ENCODE measurements at regions not wholly inside any gene's neighbourhood (a gene's known extent, or its start where the extent isn't known, plus 50 kb on each side); places are given as distances from the start of the nearest gene placed in this dataset.

DNA sequence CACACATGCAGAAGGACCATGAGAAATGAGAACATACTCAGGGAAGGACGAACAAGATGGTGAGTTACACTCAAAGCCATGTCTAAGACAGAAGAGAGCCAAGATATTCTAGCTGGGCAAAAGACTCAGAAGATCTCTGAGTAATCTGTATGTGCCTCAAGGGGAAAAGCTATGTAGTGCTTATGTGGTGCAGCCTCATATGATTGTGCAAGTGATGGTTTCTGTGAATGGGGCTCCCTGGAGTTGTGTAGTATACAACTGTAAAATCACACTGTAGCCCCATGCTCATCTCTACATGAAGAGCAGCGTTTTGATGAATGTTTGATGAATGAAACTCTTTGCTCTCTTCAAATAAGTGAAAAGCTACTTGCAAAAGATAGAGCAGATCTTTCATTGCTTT is 57.5 kb downstream of the OSR1 start:
- Histone ChIP-seq H3K4me3 (no peak overlapping the region), H3K27ac (no peak overlapping the region), H3K4me1 (replicated peaks in 1 of 2) (peaks cover 0 to 2% of the 10 kb centered on the region in 2 donors)
- 14 to 90% (median 59%) methylated on average over 1 to 2 of the region's 2 CpGs; no CpG with 5 or more reads in 5 of the 10 experiments for WGBS, 10 experiments
- no peak for ATAC-seq (replicated peaks in 6 of 8)
- in situ Hi-C loops (cut with MboI; ENCODE audit: low pct_unique_long_range_greater_than_20kb in 2 of 9, low sequenced_read_pairs in 9 of 9, unreplicated experiment in 9 of 9): no loop called here

- Histone ChIP-seq H3K4me3 (no peak overlapping the region), H3K4me1 (replicated peaks in 1 of 2) (no peaks in the 10 kb centered on the region), H3K27ac (no peak overlapping the region)
- in situ Hi-C loops (cut with MboI; ENCODE audit: low pct_unique_long_range_greater_than_20kb in 2 of 9, low sequenced_read_pairs in 9 of 9, unreplicated experiment in 9 of 9): no loop called here
- ATAC-seq (replicated peaks in 6 of 8): no peak
Measured at GRCh38 chr2:19299522-19299921, 58.9 kb downstream of the OSR1 start.

GRCh38 chr2:19299032-19299431 is 59.4 kb downstream of the OSR1 start:
- WGBS, 10 experiments: 29 to 98% (median 80%) methylated on average over 2 to 7 of the region's 7 CpGs; no CpG with 5 or more reads in 1 of the 10 experiments
- no peaks in the 10 kb centered on the region for H3K4me1 ChIP-seq (replicated peaks in 1 of 2)
- in situ Hi-C loops (cut with MboI; ENCODE audit: low pct_unique_long_range_greater_than_20kb in 2 of 9, low sequenced_read_pairs in 9 of 9, unreplicated experiment in 9 of 9): no loop called here
- ATAC-seq (replicated peaks in 6 of 8): peak in 1 of 8 experiments; percentile 41
- no peak overlapping the region for H3K4me3 ChIP-seq
- H3K27ac ChIP-seq: no peak overlapping the region

DNA sequence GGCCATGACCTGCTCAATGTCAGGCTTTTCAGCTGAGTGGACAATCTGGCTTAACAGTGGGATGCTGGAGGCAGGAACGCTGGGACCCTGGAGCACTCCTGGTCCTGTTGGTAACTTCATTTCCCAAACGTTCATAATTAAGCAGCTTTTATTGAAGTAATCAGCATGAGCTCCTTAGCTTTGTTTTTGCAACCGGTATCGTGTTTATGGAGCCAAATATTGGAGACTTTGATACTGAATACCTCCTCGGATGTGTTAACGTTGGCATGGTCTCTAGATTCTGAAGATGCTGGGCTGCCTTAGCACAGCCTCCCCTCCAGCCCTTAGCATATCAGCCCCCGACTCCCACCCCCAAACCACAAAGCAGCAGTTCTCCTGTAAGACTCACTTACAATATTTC is 60.7 kb downstream of the OSR1 start:
- H3K27ac ChIP-seq: no peak overlapping the region
- H3K4me3 ChIP-seq: no peak overlapping the region
- in situ Hi-C loops (cut with MboI; ENCODE audit: low pct_unique_long_range_greater_than_20kb in 2 of 9, low sequenced_read_pairs in 9 of 9, unreplicated experiment in 9 of 9): no loop called here
- 36 to 93% (median 82%) methylated on average over 1 to 6 of the region's 7 CpGs; no CpG with 5 or more reads in 4 of the 10 experiments for WGBS, 10 experiments
- no peak for ATAC-seq (replicated peaks in 6 of 8)
- H3K4me1 ChIP-seq (replicated peaks in 1 of 2): no peaks in the 10 kb centered on the region

DNA sequence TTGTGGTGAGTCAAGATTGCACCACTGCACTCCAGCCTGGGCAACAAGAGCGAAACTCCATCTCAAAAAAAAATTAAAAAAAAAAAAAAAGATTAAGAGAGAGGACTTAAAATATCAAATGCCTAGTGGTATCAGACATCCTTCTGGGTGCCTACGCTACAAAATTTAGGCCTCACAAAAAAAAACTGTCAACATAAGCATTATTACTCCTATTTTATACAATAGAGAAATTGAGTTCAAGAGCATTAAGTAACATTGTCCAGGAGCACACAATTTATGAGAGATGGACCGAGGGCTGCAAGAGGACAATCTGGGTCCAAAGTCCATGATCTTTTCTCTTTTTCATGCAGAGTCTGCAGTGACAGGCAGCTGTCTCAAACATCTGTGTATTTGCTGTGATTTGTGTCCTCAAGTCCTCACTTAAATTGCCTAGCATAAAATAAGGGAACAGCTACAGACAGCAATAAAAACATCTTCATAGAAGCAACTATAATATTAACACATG is 62.4 kb downstream of the OSR1 start:
- 59 to 100% (median 86%) methylated on average over 1 to 3 of the region's 3 CpGs; no CpG with 5 or more reads in 1 of the 10 experiments for WGBS, 10 experiments
- ATAC-seq (replicated peaks in 6 of 8): no peak
- in situ Hi-C loops (cut with MboI; ENCODE audit: low pct_unique_long_range_greater_than_20kb in 2 of 9, low sequenced_read_pairs in 9 of 9, unreplicated experiment in 9 of 9): no loop called here

DNA sequence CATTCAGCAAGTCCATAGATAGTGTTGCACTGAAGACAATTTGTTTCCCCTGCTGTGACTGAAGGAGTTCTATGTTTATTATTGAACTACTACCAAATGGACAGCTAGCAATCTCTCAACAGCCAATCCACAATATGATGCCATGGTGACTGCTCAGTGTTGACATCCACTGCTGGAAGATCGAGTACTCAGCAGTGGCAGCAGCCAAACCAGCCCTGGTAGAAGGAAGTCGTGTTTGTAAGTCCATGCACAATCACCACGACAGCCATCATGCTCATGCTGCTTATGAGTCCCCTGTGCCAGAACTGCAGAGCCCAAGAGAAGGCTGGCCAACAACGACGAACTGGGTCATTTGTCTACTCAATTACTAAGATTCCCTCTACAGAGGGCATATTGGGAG is 66.4 kb downstream of the OSR1 start:
- Histone ChIP-seq H3K27ac (no peak overlapping the region), H3K4me3 (no peak overlapping the region), H3K4me1 (replicated peaks in 1 of 2) (no peaks in the 10 kb centered on the region)
- in situ Hi-C loops (cut with MboI; ENCODE audit: low pct_unique_long_range_greater_than_20kb in 2 of 9, low sequenced_read_pairs in 9 of 9, unreplicated experiment in 9 of 9): no loop called here
- WGBS, 10 experiments: 0 to 100% (median 77%) methylated on average over 1 to 3 of the region's 5 CpGs; no CpG with 5 or more reads in 2 of the 10 experiments
- ATAC-seq (replicated peaks in 6 of 8): peak in 2 of 8 experiments; percentile 27 to 70

More for the DNA sequence above, 62.4 kb downstream of the OSR1 start:
- Histone ChIP-seq H3K27ac (no peak overlapping the region), H3K4me3 (no peak overlapping the region), H3K4me1 (replicated peaks in 1 of 2) (no peaks in the 10 kb centered on the region)

- in situ Hi-C loops (cut with MboI; ENCODE audit: low pct_unique_long_range_greater_than_20kb in 2 of 9, low sequenced_read_pairs in 9 of 9, unreplicated experiment in 9 of 9): no loop called here
- Histone ChIP-seq H3K4me3 (no peak overlapping the region), H3K4me1 (replicated peaks in 1 of 2) (no peaks in the 10 kb centered on the region), H3K27ac (no peak overlapping the region)
- 36 to 67% (median 42%) methylated on average over 1 to 2 of the region's 2 CpGs; no CpG with 5 or more reads in 1 of the 10 experiments for WGBS, 10 experiments
- no peak for ATAC-seq (replicated peaks in 6 of 8)
Measured at GRCh38 chr2:19288291-19288690, 70.1 kb downstream of the OSR1 start.

DNA sequence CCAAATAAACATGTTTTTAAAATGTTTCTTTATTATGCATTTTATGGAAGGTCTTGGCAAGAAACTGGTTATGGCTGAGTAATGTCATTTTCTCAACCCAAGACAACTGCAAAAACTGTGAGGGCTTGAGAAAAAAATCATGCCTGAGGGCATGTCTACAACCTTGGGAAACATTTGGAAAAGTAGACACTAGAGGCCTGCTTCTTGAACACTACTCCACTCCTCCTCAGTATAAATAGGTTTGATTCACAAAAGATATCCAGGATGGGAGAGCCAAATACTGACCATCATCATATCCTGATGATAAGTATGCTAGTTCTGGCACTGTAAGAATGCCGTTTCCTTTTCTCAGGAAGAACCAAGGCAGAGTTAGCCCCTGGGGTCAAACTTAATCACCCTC is 71.1 kb downstream of the OSR1 start:
- Histone ChIP-seq H3K4me3 (no peak overlapping the region), H3K4me1 (replicated peaks in 1 of 2) (no peaks in the 10 kb centered on the region), H3K27ac (no peak overlapping the region)
- no peak for ATAC-seq (replicated peaks in 6 of 8)
- WGBS, 10 experiments: 80 to 100% (median 100%) methylated on average over 1 of the region's 1 CpG; no CpG with 5 or more reads in 4 of the 10 experiments
- in situ Hi-C loops (cut with MboI; ENCODE audit: low pct_unique_long_range_greater_than_20kb in 2 of 9, low sequenced_read_pairs in 9 of 9, unreplicated experiment in 9 of 9): no loop called here

- Histone ChIP-seq H3K4me1 (replicated peaks in 1 of 2) (no peaks in the 10 kb centered on the region), H3K27ac (no peak overlapping the region), H3K4me3 (no peak overlapping the region)
- 66 to 100% (median 83%) methylated on average over 2 to 4 of the region's 4 CpGs for WGBS, 10 experiments
- in situ Hi-C loops (cut with MboI; ENCODE audit: low pct_unique_long_range_greater_than_20kb in 2 of 9, low sequenced_read_pairs in 9 of 9, unreplicated experiment in 9 of 9): no loop called here
- no peak for ATAC-seq (replicated peaks in 6 of 8)
Measured at GRCh38 chr2:19282305-19282704, 76.1 kb downstream of the OSR1 start.

DNA sequence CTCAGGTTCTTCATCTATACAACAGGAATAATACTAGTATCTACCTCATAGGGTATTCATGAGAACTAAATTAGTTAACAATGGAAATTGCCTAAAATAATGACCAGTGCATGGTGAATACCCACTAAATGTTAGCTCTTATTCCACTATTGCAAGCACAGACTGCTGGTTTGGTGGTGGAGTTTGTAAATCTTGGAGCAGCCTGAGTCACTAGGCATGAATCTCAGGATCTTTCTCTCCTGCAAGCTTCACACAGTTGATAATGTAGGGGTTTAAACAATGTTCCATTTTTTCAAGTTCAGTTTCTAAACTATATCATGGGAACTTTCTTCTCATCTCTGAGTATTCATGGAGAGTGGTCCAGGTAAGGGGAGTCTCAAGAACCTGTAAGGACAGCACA is 84.0 kb downstream of the OSR1 start:
- H3K4me1 ChIP-seq (replicated peaks in 1 of 2): no peaks in the 10 kb centered on the region
- ATAC-seq (replicated peaks in 6 of 8): no peak
- in situ Hi-C loops (cut with MboI; ENCODE audit: low pct_unique_long_range_greater_than_20kb in 2 of 9, low sequenced_read_pairs in 9 of 9, unreplicated experiment in 9 of 9): no loop called here
- H3K4me3 ChIP-seq: no peak overlapping the region
- H3K27ac ChIP-seq: no peak overlapping the region

DNA sequence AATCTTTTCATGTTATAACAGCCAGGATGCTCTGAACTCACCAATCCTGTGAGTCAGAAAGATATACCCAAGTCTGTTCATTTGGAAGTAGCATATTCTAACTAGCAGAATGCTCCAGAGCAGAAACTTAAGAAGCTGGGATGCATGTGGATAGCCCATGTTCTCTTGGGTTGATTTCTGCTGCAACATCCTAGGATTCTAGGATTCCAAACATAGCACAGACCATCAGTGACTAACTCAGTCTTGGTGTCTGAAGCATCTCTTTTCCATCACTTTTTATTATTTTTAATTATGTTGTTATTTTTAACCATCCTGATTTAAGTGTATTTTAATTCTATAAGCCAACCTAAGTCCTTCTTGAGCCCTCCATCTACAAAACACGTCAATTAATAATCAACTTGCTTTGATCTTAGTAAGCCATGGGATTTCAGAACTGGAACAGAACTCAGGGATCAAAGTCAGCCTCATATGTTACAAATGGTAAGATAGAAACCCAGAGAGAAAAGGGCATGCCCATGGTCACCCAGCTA is 85.4 kb downstream of the OSR1 start:
- in situ Hi-C loops (cut with MboI; ENCODE audit: low pct_unique_long_range_greater_than_20kb in 2 of 9, low sequenced_read_pairs in 9 of 9, unreplicated experiment in 9 of 9): no loop called here
- Histone ChIP-seq H3K27ac (no peak overlapping the region), H3K4me3 (no peak overlapping the region), H3K4me1 (replicated peaks in 1 of 2) (no peaks in the 10 kb centered on the region)
- 71 to 100% (median 83%) methylated on average over 1 of the region's 1 CpG; no CpG with 5 or more reads in 2 of the 10 experiments for WGBS, 10 experiments
- ATAC-seq (replicated peaks in 6 of 8): no peak

DNA sequence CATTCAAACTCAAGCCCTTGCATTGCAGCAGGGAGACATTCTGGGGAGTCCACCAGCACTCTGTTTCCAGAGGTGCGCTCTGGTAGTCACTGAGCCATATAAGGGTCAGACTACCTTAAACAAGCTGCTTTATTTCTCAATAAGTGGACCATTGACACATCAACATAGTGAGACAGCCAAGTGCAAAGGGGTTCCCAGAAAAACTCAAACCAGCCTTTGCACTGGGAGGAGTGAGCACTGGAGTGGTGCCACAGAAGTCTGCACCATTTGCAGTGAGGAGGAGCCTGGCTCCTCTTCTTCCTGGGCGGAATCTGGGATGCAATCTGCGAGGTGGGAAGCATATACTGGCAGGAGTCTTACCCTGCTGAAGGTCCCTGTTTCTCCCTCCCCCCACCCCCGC is 86.4 kb downstream of the OSR1 start:
- H3K4me3 ChIP-seq: no peak overlapping the region
- 39 to 100% (median 93%) methylated on average over 1 to 4 of the region's 4 CpGs; no CpG with 5 or more reads in 6 of the 10 experiments for WGBS, 10 experiments
- in situ Hi-C loops (cut with MboI; ENCODE audit: low pct_unique_long_range_greater_than_20kb in 2 of 9, low sequenced_read_pairs in 9 of 9, unreplicated experiment in 9 of 9): no loop called here
- H3K27ac ChIP-seq: no peak overlapping the region
- no peak for ATAC-seq (replicated peaks in 6 of 8)
- no peaks in the 10 kb centered on the region for H3K4me1 ChIP-seq (replicated peaks in 1 of 2)

DNA sequence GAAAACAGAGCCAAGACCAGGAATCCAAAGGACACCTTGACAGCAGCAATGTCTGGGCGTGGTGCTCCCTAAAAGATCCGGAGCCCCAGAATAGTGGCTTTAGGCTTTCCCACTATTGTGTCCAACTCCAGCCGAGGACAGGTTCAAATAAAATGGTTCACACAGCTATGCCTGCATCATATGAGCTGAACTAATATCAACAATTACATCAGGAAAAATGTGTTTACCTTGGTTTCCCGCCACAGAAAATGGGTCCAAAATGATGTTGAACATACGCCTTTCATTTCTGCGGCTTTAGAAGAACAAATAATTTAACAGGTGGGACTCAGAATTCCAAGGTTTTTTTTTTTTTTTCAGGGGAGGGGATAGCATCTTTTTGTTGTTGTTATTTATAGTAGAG is 93.6 kb downstream of the OSR1 start:
- in situ Hi-C loops (cut with MboI; ENCODE audit: low pct_unique_long_range_greater_than_20kb in 2 of 9, low sequenced_read_pairs in 9 of 9, unreplicated experiment in 9 of 9): no loop called here
- Histone ChIP-seq H3K4me1 (replicated peaks in 1 of 2) (no peaks in the 10 kb centered on the region), H3K4me3 (no peak overlapping the region), H3K27ac (no peak overlapping the region)
- ATAC-seq (replicated peaks in 6 of 8): no peak
- WGBS, 10 experiments: 79 to 100% (median 90%) methylated on average over 2 to 6 of the region's 6 CpGs

DNA sequence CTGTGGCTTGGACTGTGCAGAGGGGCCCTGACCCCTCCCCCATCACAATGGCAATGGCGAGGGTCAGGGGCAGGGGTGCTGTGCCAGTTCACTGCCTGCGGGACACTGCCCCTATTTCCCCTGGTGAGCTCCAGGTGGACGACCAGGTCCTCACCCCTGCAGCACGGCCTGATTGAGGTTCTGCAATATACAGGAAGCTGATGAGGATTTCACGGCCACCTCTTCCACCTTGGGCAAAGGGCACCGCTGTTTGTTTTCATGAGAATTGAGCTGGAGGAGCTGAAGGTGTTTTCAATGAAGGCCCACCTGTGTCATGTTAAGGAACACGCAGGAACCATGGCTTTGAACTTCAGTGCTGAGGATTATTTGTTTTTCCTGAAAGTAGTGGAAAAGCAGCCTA is 96.3 kb downstream of the OSR1 start:
- 67 to 100% (median 83%) methylated on average over 1 to 5 of the region's 7 CpGs; no CpG with 5 or more reads in 3 of the 10 experiments for WGBS, 10 experiments
- no peak overlapping the region for H3K4me3 ChIP-seq
- no peak overlapping the region for H3K27ac ChIP-seq
- no peaks in the 10 kb centered on the region for H3K4me1 ChIP-seq (replicated peaks in 1 of 2)
- no peak for ATAC-seq (replicated peaks in 6 of 8)
- in situ Hi-C loops (cut with MboI; ENCODE audit: low pct_unique_long_range_greater_than_20kb in 2 of 9, low sequenced_read_pairs in 9 of 9, unreplicated experiment in 9 of 9): no loop called here

Measured in motor neuron (in vitro differentiated cells).